RPMI7951 (cell line): ENCODE measurements at regions not wholly inside any gene's neighbourhood (a gene's known extent, or its start where the extent isn't known, plus 50 kb on each side); places are given as distances from the start of the nearest gene placed in this dataset.
"Not testable (repeated sequence)": the region's sequence is repeated elsewhere in the genome, so short reads cannot be mapped to it uniquely, and the experiment has no call there.

ENCODE experiments used
- DNase-seq: peaks from one replicate; pipeline ENCODE4 v3.0.0-alpha.2; 2012; ENCODE audit warnings: low read depth

DNA sequence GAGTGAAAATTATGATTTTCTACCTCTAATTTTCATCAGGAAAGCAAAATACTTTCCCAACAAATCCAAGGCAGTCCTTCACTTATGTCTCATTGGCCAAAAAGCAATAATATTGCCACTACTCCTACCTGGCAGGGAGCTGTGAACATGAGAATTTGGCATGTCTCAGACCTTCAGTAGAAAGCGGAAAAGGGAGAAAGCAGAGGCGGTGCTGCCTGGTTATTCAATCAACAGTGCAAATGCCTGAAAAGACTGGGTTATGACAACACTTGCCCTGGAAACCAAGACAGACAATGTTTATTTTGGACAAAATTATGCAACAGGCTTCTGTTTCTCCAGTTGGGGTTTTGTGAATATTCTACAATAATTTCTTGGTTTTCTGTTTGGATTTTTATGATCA is 194.4 kb downstream of the TAF11L14 start:
- DNase-seq: no peak

DNA sequence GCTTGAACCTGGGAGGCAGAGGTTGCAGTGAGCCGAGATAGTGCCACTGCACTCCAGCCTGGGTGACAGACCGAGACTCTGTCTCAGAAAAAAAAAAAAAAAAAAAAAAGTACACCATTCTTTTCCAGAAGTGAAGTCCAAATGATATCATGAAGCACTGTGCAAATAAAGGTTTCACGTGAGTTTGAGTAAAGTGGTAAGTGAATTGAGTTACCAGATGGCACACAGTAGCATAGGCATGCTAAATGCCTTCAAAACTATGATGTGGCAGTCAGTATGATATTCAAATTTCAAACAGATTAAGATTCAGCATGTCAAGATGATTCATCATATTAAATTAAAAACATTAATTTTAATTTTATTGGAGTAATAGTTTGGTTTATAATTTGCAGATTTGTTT is 195.2 kb downstream of the TAF11L14 start:
- DNase-seq: no peak

DNA sequence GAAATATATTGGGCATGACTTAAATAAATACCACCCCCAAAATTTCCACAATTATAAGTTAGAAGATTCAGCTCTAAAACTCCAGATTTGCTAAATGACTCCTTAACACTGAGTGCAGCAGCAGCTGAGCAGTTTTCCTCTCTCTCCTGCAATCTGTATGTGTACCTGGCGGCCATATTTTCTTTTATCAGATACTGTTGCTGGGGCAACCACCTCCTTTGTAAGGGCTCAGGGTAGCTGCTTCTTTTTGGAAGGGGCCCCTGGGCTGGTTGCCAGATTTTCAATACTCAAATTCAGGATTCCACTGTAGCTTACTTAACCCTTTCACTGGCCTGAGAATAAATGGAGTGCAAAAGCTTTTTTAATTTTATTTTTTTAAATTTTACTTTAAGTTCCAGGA is 197.0 kb downstream of the TAF11L14 start:
- DNase-seq: no peak

DNA sequence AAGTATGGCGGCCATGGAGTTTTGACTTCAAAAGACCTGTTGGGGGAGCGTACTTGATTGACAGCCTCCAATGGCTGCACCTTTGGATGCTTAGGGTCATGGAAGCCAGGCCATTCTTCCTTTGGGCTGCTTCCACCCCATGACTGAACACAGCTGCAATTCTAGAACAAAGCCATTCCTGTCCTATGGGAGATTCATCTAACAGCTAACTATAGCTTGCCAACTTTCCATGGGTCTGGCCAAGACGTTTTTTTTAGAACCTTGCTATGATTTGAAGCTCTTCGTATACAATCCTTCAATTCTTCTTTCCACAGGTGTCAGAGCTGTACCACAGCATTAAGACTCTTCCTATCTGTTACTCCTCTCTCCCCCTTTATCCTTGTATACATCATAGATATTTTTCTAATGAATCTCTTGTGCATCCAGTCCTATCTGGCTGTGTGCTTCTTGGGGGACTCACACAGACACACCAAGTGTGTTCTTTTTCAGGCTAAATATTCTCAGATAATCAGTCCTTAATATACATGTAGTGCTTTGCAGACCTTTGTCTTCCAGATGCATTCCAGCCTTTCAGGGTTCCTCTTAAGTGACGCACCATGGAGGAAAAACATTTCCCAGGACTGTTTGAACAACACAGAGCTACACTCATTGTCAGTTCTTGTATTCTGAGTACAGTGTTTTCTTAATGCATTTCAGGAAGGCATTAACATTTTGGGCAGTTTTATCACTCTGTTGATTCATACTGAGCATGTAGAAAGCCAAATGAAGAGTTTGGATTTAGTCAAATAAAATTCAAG is 198.9 kb downstream of the TAF11L14 start:
- DNase-seq: no peak

DNA sequence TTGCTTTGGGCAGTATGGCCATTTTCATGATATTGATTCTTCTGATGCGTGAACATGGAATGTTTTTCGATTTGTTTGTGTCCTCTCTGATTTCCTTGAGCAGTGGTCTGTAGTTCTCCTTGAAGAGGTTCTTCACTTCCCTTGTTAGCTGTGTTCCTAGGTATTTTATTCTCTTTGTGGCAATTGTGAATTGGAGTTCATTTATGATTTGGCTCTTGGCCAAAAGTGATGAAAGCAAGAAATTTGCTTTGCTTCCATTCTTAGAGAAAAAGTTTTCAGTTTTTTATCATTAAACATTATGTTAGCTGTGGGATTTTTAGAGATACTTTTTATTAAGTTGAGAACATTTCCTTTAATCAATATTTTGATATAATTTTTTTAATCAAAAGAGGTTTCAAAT is 203.5 kb downstream of the TAF11L14 start:
- no peak for DNase-seq

DNA sequence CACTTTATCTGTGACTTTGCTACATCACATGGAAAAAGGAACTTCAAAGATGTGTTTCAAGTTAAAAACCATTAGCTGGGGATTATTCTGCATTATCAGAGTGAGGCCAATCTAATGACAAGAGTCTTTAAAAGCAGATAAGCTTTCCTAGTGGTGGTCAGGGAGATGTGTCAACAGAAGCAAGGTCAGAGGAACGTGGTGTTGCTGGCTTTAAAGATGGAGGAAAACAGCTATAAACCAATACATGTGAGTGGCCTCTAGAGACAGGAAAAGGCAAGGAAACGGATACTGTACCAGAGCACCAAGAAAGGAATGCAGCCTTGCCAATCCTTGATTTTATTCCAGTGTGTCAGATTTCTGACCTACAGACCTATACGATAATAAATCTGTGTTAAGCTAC is 204.2 kb downstream of the TAF11L14 start:
- no peak for DNase-seq

DNA sequence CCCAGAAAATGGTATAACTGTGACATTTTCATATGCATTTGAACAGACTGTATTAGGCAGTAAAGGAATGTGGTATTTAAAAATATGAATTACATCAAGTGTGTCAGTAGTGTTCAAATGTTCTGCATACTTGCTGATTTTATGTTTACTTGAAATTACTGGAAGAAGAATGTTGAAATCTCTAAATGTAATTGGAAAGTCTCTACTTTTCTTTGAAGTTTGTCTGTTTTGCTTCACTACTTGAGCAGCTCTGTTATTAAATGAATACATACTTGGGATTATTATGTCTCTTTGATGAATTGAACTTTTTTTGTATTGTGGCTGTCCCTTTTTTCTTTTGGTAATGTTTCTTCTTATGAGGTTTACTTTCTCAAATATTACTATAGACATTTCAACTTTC is 205.6 kb downstream of the TAF11L14 start:
- DNase-seq: no peak

DNA sequence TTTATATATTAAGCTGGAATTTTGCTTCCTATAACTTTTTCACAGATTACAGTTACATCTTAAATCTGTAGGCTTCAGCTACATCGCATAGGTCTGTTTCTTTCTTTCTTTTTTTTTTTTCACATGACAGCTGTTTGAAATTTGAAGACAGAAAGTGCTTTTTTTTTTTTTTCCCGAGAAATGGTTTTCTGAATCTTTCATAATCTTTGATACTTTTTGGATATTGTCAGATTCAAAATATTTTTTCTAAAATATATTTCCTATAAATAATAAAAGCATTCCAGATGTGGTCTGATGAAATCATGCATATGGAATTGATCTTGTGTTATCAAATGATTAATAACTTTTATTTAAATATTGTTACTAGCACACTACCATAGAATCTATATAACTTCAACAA is 212.2 kb downstream of the TAF11L14 start:
- DNase-seq: no peak

DNA sequence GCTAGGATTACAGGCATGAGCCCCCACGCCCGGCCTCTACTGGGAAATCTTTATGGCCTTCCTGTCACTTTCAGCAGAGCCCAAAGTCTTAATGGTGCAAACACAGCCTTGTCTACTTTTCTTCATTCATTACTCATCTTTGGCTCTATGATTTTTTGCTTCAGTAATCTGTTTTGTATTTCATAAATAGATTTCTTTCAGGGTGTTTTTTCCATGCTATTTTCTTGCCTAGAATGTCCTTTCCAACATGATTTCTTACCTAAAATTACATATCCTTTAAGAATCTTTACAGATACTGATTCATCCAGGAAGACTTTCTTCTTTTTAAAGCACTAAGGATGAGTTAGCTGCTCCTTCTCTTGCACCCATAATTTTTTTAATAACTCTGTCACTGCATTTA is 213.0 kb downstream of the TAF11L14 start:
- no peak for DNase-seq

DNA sequence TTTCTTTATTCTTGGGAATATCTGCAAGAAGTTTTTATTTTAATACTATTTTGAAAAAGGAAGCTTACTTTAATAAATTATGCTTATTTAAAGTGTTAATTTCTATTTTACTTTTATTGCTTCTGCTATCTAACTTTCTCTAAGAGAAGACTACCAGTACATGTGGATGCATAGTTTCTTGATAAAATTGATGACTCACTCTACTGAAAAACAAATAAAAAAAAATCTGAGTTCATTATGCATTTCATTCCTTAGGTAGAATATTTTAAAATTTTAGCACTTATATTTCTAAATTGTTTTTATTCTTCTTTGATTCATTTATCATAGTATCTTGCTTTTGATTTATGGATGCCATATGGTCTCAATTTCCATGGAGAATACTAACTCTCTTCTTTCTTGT is 217.9 kb downstream of the TAF11L14 start:
- no peak for DNase-seq

DNA sequence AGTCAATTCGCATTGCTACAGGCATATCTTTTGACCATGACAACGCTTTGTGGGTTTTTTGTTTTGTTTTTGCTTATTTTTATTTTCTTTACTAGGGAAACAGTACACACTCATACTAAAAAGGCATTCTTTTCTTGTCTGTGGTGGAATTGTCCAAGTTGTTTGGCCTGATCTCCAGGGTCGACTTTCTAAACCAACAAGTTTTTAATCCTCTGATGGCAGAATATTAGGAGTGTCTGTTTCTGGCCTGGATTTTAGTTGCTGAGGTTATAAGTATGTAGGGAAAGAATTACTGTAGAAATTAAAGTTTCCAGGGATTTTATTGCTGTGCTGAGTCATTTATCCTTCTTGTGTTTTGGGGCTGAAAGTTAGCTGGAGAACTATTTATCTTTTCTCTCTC is 218.5 kb downstream of the TAF11L14 start:
- no peak for DNase-seq

DNA sequence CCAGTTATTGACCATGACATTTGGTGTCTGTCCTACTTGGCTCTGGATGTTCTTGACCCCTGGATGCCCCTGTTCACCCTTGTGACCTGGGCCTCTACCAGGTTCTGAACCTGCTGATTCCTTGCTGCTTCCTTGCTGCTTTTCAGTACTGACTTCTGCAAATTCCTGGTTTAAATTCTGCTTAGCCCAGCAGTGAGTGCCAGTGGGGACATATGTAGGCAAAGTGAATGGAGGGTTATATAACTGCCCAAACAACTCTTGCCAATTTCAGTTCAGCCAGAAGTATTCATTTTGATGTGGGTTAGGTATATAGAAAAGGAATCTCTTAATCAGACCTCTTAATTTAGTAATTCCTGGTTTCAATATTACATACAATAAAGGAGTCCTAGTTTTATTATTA is 220.6 kb downstream of the TAF11L14 start:
- DNase-seq: no peak

DNA sequence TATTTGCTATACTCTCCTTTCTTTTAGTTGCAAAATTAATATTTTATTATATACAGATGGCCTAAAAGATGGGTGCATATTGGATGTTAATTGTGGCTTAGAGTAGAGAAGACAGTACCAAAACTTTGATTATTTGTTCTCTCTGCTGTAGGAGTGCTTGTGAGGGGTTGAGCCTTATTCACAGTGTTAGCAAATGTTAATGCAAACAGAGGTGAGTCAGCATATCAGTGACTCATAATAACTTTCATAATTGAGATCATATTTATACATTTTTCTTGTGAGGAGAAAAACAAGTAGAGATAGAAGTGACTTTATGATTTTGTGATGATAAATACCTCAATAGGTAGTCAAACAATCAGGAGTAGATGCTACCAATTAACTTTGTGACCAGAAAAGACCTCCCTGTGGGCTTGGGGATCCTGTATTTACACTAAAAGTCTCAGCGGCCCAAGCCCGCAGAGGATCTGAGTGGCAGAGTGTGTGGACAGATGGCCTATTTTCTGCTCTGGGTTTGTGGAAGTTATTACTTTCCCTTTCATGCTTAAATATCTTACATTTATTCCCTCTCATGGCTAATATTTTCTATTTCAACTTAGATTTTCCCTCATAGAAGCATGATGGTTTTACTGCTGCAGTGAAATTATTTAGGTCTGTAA is 226.5 kb downstream of the TAF11L14 start:
- no peak for DNase-seq

DNA sequence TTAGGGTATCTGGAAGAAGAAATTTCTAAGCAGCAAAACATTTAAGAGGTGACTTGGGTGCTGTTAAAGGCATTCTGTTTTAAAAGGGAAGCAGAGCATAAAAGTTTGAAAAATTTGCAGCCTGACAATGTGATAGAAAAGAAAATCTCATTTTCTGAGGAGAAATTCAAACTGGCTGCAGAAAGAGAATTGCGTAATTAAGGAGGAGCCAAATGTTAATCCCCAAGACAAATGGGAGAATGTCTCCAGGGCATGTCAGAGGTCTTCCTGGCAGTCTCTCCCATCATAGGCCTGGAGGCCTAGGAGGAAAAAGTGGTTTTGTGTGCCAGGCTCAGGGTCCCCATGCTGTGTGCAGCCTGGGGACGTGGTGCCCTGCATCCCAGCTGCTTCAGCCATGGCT is 230.6 kb downstream of the TAF11L14 start:
- not testable (repeated sequence) for DNase-seq

DNA sequence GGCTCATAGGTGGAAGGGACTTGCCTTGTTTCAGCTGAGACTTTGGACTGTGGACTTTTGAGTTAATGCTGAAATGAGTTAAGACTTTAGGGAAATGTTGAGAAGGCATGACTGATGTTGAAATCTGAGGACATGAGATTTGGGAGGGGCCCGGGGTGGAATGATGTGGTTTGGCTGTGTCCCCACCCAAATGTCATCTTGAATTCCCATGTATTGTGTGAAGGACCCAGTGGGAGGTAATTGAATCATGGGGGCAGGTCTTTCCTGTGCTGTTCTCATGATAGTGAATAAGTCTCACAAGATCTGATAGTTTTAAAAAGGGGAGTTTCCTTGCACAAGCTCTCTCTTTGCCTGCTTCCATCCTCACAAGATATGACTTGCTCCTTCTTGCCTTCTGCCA is 231.7 kb downstream of the TAF11L14 start:
- not testable (repeated sequence) for DNase-seq

DNA sequence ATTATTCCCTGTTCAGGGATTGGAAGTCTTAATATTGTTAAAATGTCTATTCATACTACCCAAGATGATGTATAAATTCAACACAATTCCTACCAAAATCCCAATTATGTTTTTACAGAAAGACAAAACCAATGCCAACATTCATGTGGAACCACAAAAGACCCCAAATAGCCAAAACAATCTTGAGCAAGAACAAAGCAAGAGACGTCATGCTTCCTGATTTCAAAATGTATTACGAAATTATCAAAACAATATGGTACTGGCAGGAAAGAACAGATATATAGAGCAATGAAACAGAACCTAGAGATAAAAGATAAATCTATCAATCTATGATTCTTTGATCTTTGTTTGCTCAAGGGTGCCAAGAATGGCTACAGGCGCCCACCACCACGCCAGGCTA is 237.9 kb downstream of the TAF11L14 start:
- DNase-seq: no peak

DNA sequence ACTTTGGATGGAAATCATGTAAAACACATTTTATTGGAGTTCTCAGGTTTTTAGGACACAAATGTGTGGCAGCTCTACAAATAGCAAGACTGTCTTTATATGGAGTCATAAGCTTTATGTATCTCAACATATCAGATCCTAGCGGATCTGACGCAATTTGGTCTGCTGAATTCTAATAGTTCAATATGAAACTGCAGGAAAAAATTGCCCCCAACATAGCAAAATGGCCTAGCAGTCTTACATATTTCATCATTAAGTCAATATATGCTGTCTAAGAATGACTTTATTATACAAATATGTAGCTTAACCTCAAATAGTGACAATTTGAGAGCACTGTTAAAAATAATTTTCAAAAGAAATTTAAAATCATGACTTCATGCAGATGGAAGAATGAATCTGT is 244.3 kb downstream of the TAF11L14 start:
- no peak for DNase-seq

DNA sequence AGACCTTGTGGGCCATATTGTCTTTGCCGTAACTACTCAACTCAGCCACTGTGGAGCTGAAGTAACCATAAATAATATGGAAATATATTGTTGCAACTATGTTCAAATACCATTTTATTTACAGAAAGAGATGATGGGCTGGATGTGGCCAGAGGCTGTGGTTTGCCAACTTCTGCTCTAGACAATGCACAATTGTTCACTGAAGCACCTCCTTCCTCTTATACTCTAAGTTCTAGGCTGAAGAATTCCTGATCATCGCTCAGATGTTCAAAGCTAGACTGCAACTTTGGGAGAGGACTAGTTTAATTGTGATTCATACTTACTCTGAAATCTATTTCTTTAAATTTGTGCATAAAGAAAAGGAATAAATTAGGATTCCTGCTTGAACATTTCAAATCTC is 245.0 kb downstream of the TAF11L14 start:
- no peak for DNase-seq

DNA sequence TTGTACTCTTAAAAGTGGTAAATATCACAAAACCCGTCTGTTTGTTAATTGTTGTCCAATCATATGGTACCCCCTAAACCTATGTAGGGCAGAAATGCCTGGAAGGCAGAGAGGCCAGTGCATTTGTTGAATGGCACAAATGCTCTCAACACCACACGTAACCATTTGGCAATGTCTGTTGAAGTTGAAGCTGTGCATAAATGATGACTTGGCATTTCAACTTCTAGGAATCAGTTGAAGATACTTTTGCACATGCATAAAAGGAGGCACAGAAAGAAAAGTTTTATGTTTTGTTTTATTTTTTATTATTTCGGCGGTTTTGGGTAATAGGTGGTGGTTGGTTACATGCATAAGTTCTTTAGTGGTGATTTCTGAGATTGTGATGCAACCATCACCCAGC is 246.6 kb downstream of the TAF11L14 start:
- no peak for DNase-seq

DNA sequence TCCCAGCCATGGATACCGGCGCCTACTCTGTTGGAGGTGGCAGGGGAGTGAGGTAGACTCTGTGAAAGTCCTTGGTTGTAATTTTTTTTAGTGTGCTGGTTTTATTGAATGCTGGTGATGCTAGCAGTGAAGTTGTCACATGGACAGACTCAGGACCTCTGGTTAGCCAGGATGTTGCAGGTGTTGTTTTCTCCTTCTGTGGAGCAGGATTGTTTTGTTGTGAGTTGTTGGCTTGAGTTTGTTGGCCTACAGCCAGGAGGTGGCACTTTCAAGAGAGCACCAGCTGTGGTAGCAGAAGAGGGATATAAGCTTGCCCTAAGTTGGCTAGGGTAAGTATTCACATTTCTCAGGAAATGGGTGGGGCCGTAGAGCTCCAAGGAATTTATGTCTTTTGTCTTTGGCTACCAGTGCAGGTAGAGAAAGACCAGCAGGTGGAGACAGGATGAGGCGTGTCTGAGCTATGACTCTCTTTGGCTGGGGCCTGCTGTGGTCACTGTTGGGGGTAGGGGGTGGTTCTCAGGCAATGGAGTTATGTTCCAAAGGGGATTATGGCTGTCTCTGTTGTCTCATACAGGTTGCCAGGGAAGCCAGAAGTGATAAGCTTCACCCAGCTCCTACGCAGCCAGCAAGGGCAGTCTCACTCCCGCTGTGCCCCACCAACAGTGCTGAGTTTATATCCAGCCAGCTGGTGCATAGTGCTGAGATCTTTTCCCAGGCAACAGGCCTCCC is 248.7 kb downstream of the TAF11L14 start:
- no peak for DNase-seq

DNA sequence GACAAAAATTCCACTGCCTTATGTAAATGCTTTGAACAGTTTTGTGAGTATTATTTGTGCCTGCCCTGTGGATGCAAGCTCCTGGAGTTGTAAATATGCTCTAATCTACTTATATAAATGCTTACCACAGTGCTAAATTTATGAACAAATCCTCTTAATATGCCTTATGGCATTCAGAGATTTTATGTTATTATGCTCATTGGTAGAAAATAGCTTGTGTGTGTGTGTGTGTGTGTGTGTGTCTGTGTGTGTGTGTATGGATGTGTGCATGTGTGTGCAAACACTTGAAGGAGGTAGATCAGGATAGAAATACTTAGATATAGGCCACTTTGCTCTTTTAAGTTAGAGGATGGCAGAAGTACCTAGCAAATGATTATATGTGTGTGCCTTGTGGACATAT is 253.9 kb downstream of the TAF11L14 start:
- no peak for DNase-seq

DNA sequence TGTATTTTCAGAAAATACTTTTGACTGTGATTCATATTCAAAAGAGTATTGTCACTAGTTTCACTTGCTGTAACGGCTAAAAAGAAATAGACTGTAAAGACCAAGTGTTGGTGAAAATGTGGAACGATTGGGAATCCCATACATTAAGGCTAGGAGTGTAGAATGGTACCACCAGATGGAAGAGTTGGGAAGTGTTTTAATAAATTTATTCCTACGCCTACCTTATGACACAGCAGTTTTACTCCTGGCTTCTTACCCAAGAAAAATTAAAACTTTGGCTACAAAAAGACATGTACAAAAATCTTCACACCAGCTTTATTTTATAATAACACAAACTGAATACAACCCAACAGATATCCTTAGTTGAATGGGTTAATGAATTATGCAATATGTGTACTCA is 256.2 kb downstream of the TAF11L14 start:
- no peak for DNase-seq

DNA sequence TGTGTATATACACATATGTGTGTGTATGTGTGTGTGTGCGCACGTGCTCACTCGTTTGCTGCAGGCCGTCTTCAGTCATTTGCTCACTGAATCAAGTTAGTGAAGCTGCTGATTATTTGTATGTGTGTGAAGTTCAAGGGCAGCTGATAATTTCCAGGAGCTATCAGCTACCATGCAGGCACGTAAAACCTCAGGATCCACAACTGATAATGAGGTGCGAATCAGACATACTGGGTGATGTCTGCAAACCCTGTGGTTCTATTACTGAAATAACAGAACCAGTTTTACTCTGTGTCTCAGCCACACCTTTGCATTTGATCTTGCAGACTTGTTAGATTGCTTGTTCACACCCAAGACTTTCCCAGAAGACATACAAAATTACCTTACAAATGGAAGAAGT is 257.6 kb downstream of the TAF11L14 start:
- DNase-seq: no peak
